NB4 (cell line): ENCODE measurements at regions not wholly inside any gene's neighbourhood (a gene's known extent, or its start where the extent isn't known, plus 50 kb on each side); places are given as distances from the start of the nearest gene placed in this dataset.

ENCODE experiments used
- DNase-seq: peaks from one replicate; pipeline ENCODE4 v3.0.0; 2010; ENCODE audit warnings: low read depth
- H3K4me3 ChIP-seq: one replicate; pipeline ENCODE4 v1.5.1; 2011; ENCODE audit warnings: mild to moderate bottlenecking, low read depth, low read length, moderate library complexity
- MYC ChIP-seq: IDR thresholded peaks from 2 replicates; pipeline ENCODE4 v1.6.1; 2011; ENCODE audit warnings: low read depth, low read length
- POLR2A ChIP-seq: IDR thresholded peaks from 2 replicates; pipeline ENCODE4 v1.6.1; 2011; ENCODE audit warnings: mild to moderate bottlenecking; ENCODE audit not compliant: insufficient read length; ENCODE audit errors: extremely low read depth
- TF ChIP-seq, protein P1 (sequence below): IDR thresholded peaks from one replicate; pipeline ENCODE4 v1.5.1; 2012; ENCODE audit warnings: low read depth, low read length
- TF ChIP-seq, protein P2 (sequence below): IDR thresholded peaks from 2 replicates; pipeline ENCODE4 v1.6.1; 2011; ENCODE audit warnings: low read depth, low read length

DNA sequence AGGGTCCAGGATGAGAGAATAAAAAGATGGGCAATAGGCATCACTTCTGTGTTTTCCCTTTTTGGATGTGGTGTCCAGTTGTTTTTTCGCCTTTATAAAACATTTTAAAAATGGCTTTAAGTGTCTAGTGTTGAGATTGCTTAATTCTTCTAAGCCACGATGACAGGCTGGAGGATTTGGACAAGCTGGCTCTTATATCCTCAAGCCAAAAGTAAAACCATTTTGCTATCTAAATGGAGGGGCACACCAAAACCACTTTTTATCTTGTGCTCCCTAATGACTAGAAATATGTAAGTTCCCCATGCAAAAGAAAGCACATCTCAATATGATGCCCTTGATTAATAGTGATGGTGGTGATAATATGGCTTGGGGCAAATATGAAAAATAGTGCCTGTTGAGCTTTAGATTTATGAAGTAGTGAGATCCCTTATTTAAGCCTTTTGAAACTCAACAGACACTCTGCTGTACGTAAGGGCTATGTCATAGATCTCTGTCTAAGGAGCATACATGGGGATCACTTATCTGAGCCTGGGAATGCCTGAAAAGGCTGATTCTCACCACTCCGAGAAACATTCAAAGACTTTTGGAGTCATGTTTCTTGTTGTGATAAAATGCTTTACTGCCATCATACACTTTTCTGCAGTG lies 185.5 kb downstream of the KCNS3 start:
- no peak for TF ChIP-seq POLR2A
- TF ChIP-seq, protein P1, sequence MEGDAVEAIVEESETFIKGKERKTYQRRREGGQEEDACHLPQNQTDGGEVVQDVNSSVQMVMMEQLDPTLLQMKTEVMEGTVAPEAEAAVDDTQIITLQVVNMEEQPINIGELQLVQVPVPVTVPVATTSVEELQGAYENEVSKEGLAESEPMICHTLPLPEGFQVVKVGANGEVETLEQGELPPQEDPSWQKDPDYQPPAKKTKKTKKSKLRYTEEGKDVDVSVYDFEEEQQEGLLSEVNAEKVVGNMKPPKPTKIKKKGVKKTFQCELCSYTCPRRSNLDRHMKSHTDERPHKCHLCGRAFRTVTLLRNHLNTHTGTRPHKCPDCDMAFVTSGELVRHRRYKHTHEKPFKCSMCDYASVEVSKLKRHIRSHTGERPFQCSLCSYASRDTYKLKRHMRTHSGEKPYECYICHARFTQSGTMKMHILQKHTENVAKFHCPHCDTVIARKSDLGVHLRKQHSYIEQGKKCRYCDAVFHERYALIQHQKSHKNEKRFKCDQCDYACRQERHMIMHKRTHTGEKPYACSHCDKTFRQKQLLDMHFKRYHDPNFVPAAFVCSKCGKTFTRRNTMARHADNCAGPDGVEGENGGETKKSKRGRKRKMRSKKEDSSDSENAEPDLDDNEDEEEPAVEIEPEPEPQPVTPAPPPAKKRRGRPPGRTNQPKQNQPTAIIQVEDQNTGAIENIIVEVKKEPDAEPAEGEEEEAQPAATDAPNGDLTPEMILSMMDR = no peak
- TF ChIP-seq, protein P2, sequence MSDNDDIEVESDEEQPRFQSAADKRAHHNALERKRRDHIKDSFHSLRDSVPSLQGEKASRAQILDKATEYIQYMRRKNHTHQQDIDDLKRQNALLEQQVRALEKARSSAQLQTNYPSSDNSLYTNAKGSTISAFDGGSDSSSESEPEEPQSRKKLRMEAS = no peak
- TF ChIP-seq MYC = no peak
- H3K4me3 ChIP-seq = no peak overlapping the region
- DNase-seq = no peak

DNA sequence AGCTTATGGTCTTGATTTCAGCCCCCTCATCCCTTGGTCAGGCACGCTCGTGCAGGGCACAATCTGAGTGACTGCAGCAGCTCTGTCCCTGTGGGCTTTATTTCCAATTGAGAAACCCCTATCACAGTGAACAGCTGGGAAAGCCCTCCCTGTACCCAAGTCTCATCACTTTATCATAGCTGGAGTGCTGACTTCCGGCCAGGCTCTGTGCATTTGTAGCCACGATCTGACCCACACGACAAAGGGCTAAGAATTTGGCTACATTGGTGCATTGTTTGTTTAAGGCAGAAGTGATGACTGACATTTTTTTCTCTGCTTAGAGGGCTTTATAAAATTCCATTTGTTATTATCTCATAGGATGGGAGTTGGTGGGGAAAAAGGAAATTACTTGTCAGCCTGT lies 184.4 kb downstream of the KCNS3 start:
- TF ChIP-seq, protein P2 = no peak
- TF ChIP-seq, protein P1 = no peak
- no peak for TF ChIP-seq MYC
- TF ChIP-seq POLR2A = no peak
- H3K4me3 ChIP-seq = no peak overlapping the region
- DNase-seq = no peak

DNA sequence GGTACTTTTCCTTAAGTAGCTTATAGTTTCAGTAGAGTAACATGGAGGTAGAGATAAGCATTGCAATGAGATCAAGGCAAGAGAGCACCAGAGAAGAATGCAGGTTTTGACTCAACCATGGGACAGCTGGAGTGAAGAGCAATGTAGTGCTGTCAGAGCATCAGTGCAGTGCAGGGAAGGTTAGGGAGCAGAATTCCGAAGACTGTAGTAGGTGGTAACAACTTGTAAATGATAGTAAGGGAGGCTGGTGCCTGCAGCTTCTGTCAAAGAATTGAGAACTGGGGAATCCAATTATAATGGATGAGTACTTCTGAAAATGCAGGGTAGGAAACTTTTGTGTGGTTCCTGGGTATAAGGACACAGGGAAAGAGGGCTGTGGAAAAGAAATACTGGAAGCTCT lies 183.2 kb downstream of the KCNS3 start:
- TF ChIP-seq, protein P1 = no peak
- TF ChIP-seq POLR2A = no peak
- TF ChIP-seq, protein P2 = no peak
- no peak for TF ChIP-seq MYC
- H3K4me3 ChIP-seq = no peak overlapping the region
- DNase-seq = no peak

DNA sequence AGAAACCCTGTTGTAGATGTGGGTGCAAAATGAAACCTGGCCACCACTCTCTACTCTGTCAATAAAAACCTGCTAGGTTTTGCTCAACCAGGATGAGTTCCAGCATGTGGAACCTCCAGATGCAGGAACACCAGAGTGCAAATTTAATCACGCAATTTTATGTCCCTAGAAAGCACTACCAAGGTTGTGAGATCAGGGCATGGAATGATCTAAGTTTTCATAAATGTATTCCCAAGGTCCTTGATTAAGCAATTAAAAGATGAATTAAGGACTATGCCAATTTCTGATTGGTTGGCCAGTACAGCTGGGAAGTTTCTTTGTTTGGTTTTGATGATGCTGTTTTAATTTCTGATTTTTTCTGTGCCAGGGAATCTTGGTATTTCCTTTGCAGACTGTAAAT lies 179.2 kb downstream of the KCNS3 start:
- H3K4me3 ChIP-seq = no peak overlapping the region
- TF ChIP-seq POLR2A = no peak
- TF ChIP-seq, protein P1 = no peak
- no peak for TF ChIP-seq MYC
- TF ChIP-seq, protein P2 = no peak
- no peak for DNase-seq

DNA sequence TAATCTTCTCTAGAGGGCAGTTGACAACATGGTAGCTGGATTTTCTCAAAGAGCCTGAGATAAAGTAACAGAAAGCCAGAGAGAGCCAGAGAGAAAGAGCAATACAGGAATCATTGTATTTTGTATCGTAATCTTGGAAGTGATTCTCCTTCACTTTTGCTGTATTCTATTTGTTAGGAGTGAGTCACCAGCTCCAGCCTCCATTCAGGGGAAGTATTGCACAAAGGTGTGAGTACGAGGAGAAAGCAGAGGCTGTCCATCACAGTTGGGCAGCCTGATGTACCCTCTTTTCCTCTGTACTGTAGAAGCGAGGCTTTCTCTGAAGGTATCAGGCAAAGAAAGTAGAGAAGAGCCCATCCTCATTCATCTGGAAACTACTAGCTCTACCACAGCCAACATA lies 176.8 kb downstream of the KCNS3 start:
- no peak for DNase-seq
- H3K4me3 ChIP-seq = no peak overlapping the region
- TF ChIP-seq MYC (no peak), POLR2A (no peak)
- TF ChIP-seq, protein P1 = no peak
- TF ChIP-seq, protein P2 = no peak

DNA sequence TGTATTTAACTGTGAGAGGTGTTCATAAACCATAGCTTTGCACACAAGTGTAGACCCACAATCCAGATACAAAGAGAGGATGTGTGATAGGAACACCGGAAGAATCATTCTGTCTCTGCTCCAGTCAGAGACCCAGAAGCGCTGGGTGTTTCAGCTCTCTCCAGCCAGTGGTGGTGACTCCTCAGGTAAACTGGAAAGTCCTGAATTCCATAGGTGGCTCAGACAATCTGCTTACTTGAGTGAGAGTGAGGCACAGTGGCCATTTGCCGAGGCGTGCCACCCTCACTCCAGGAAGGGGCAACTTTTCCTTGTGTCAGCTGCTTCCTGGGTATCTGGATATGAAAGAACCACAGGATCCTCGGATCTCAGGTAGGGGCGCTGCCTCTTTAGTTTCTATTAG lies 171.5 kb downstream of the KCNS3 start:
- no peak overlapping the region for H3K4me3 ChIP-seq
- TF ChIP-seq POLR2A = no peak
- TF ChIP-seq MYC = no peak
- TF ChIP-seq, protein P2 = no peak
- TF ChIP-seq, protein P1 = no peak
- DNase-seq = no peak
